Caco-2 (cell line): ENCODE measurements at regions not wholly inside any gene's neighbourhood (a gene's known extent, or its start where the extent isn't known, plus 50 kb on each side); places are given as distances from the start of the nearest gene placed in this dataset.

ENCODE experiments used
- BruUV-seq: library from RNA; stranded (reverse); fragments of 400-500 nt; replicated peaks from 2 replicates; lab custom pipeline; 2021; lab: Mats Ljungman, UMichigan
- CTCF ChIA-PET: fragments of 300-600 bp; sonication (Branson Sonifier 250); formaldehyde crosslinking; loops from one replicate; lab custom pipeline; 2022; ENCODE audit warnings: antibody characterized with exemption; lab: Charles Lee
- POLR2A ChIA-PET: fragments of 300-600 bp; sonication (Branson Sonifier 250); formaldehyde crosslinking; loops from one replicate; lab custom pipeline; 2022; ENCODE audit warnings: antibody characterized with exemption; lab: Charles Lee
- DNase-seq, 2 experiments: peaks; one replicate each; pipeline versions ENCODE4 v3.0.0 to v3.0.0-alpha.2; 2020 to 2022
- H3K27me3 ChIP-seq: replicated peaks from 2 replicates; pipeline ENCODE4 v1.6.0; 2011; ENCODE audit warnings: low read length; ENCODE audit not compliant: control insufficient read depth, insufficient read depth
- H3K36me3 ChIP-seq: 2 replicates; pipeline ENCODE4 v1.5.1; 2011; ENCODE audit warnings: low read length; ENCODE audit not compliant: control insufficient read depth, insufficient read depth
- H3K4me1 ChIP-seq: fragments of 250-450 bp; sonication (Bioruptor Pico); 2 replicates; pipeline ENCODE4 v1.5.1; 2020; ENCODE audit warnings: mild to moderate bottlenecking
- H3K4me3 ChIP-seq: 2 replicates; pipeline ENCODE4 v1.5.1; 2011; ENCODE audit warnings: low read depth, mild to moderate bottlenecking, control low read depth, low read length
- H3K9me3 ChIP-seq: fragments of 250-450 bp; sonication (Bioruptor Pico); 2 replicates; pipeline ENCODE4 v1.5.1; 2020; ENCODE audit warnings: mild to moderate bottlenecking, moderate library complexity
- H3K27ac Mint-ChIP-seq: one replicate; pipeline ENCODE4 v1.8.0; 2022; ENCODE audit warnings: mixed read lengths; ENCODE audit not compliant: unreplicated experiment
- H3K27me3 Mint-ChIP-seq: one replicate; pipeline ENCODE4 v1.8.0; 2022; ENCODE audit warnings: mixed read lengths; ENCODE audit not compliant: insufficient read depth, unreplicated experiment
- H3K36me3 Mint-ChIP-seq: one replicate; pipeline ENCODE4 v1.8.0; 2022; ENCODE audit warnings: mild to moderate bottlenecking, mixed read lengths; ENCODE audit not compliant: insufficient read depth, unreplicated experiment
- H3K4me1 Mint-ChIP-seq: one replicate; pipeline ENCODE4 v1.8.0; 2022; ENCODE audit warnings: low read depth, mixed read lengths; ENCODE audit not compliant: unreplicated experiment
- H3K4me3 Mint-ChIP-seq: one replicate; pipeline ENCODE4 v1.8.0; 2022; ENCODE audit warnings: mild to moderate bottlenecking, moderate library complexity, mixed read lengths; ENCODE audit not compliant: unreplicated experiment
- H3K9me3 Mint-ChIP-seq: one replicate; pipeline ENCODE4 v1.8.0; 2022; ENCODE audit warnings: mixed read lengths; ENCODE audit not compliant: unreplicated experiment
- CTCF ChIP-seq, 2 experiments: fragments of 200-600 bp in 1 of 2; IDR thresholded peaks; 1 replicate in 1 of 2; 2 replicates in 1 of 2; pipeline versions ENCODE4 v1.5.1 to v1.8.0; 2011 to 2022; ENCODE audit warnings: antibody characterized with exemption in 1 of 2, control low read depth in 1 of 2, inconsistent platforms in 1 of 2, low read depth in 1 of 2, low read length in 1 of 2, mild to moderate bottlenecking in 1 of 2, moderate library complexity in 1 of 2; ENCODE audit not compliant: insufficient read depth in 1 of 2, severe bottlenecking in 1 of 2, unreplicated experiment in 1 of 2
- intact Hi-C: fragments of 100-400 bp; cut with micrococcal nuclease; formaldehyde crosslinking; loops from one replicate; pipeline ENCODE4 v1.10.0; 2022; ENCODE audit not compliant: unreplicated experiment

DNA sequence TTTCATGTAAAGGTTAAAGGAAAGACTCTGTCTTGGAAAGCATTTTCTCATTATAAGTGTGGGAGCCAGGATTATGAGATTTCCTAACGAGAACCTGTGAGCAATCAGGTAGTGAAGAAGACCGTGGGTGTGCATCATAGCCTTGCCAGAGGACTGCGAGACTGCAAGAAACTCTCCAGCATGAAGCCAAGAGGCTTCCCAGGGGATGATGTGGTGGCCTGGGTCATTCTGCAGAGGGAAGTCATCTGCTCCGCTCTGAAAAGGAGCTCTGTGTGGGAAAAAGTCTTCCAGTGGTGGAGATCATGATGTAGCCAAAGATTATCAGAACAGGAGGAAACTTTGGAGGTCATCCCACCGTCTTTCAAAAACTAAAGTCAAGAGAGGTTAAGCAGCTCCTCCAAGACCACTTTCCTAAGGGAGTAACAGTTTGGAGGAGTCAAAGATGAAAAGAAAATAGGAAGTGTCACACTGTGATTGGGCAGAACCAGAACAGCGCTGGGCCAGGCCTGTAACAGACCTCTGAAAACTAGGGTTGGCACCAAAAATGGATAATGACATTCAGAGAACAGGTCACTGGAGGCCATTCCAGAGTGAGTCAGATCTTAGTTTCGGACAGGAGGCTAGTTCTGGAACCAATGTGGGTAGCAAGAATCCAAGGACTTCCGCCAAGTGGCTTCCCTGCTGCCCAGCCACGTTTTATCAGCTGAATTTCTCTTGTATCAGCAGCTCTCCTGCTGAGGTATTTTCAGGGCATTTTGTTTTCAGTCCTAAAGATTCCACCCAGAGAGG lies 113.0 kb downstream of the LRATD1 start:
- no peak overlapping the region for H3K4me3 ChIP-seq
- Mint-ChIP-seq H3K27ac (no peak overlapping the region), H3K27me3 (no peaks in the 10 kb centered on the region), H3K9me3 (no peaks in the 10 kb centered on the region), H3K4me1 (no peaks in the 10 kb centered on the region), H3K4me3 (no peak overlapping the region), H3K36me3 (no peaks in the 10 kb centered on the region)
- ChIA-PET CTCF (no interaction called here), POLR2A (no interaction called here)
- intact Hi-C loops, result no loop called here
- no peaks in the 10 kb centered on the region for H3K9me3 ChIP-seq
- H3K4me1 ChIP-seq, result no peaks in the 10 kb centered on the region
- no TSS peak for BruUV-seq
- TF ChIP-seq CTCF (IDR thresholded peaks at IDR 0.05; ENCODE audit: insufficient read depth in 1 of 2, low read depth in 1 of 2, low read length in 1 of 2, severe bottlenecking in 1 of 2, unreplicated experiment in 1 of 2), result no peak
- no peaks in the 10 kb centered on the region for H3K27me3 ChIP-seq
- H3K36me3 ChIP-seq, result no peaks in the 10 kb centered on the region
- no peak for DNase-seq

DNA sequence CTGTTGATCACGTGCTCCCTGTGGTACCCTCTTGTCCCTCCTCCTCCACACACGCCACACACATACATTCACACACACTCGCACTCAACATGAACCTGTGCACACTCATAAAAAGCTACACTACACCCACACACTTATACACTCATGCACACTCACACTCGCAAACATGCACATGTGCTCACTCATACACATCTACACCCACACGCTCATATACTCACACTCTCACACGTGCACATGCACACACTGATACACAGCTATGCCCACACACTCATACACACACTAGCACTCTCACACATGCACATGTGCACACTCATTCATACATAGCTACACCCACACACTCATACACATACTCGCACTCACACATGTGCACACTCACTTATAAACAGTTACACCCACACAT lies 113.6 kb downstream of the LRATD1 start:
- no peak for TF ChIP-seq CTCF (IDR thresholded peaks at IDR 0.05; ENCODE audit: insufficient read depth in 1 of 2, low read depth in 1 of 2, low read length in 1 of 2, severe bottlenecking in 1 of 2, unreplicated experiment in 1 of 2)
- no peak overlapping the region for H3K4me3 ChIP-seq
- H3K27me3 ChIP-seq, result no peaks in the 10 kb centered on the region
- H3K27me3 Mint-ChIP-seq, result no peaks in the 10 kb centered on the region
- no peaks in the 10 kb centered on the region for H3K9me3 Mint-ChIP-seq
- no peaks in the 10 kb centered on the region for H3K36me3 Mint-ChIP-seq
- no peak for DNase-seq
- no peaks in the 10 kb centered on the region for H3K4me1 Mint-ChIP-seq
- ChIA-PET POLR2A (no interaction called here), CTCF (no interaction called here)
- H3K4me1 ChIP-seq, result no peaks in the 10 kb centered on the region
- H3K4me3 Mint-ChIP-seq, result no peak overlapping the region
- intact Hi-C loops, result no loop called here
- no peaks in the 10 kb centered on the region for H3K36me3 ChIP-seq
- H3K9me3 ChIP-seq, result no peaks in the 10 kb centered on the region
- H3K27ac Mint-ChIP-seq, result no peak overlapping the region
- no TSS peak for BruUV-seq

- H3K27me3 ChIP-seq, result no peaks in the 10 kb centered on the region
- no peak overlapping the region for H3K27ac Mint-ChIP-seq
- BruUV-seq, result no TSS peak
- intact Hi-C loops, result no loop called here
- H3K27me3 Mint-ChIP-seq, result no peaks in the 10 kb centered on the region
- POLR2A ChIA-PET, result no interaction called here
- H3K4me1 Mint-ChIP-seq, result no peaks in the 10 kb centered on the region
- no peaks in the 10 kb centered on the region for H3K36me3 Mint-ChIP-seq
- H3K36me3 ChIP-seq, result no peaks in the 10 kb centered on the region
- no peak for TF ChIP-seq CTCF (IDR thresholded peaks at IDR 0.05; ENCODE audit: insufficient read depth in 1 of 2, low read depth in 1 of 2, low read length in 1 of 2, severe bottlenecking in 1 of 2, unreplicated experiment in 1 of 2)
- no peaks in the 10 kb centered on the region for H3K9me3 Mint-ChIP-seq
- no peaks in the 10 kb centered on the region for H3K4me1 ChIP-seq
- no peak overlapping the region for H3K4me3 Mint-ChIP-seq
- CTCF ChIA-PET, result no interaction called here
- H3K9me3 ChIP-seq, result no peaks in the 10 kb centered on the region
- DNase-seq, result no peak
- no peak overlapping the region for H3K4me3 ChIP-seq
Observed at GRCh38 chr2:14747447-14747846, 114.9 kb downstream of the LRATD1 start.
